GM10266 (cell line): ENCODE measurements at regions not wholly inside any gene's neighbourhood (a gene's known extent, or its start where the extent isn't known, plus 50 kb on each side); places are given as distances from the start of the nearest gene placed in this dataset.

ENCODE experiments used
- DNase-seq: peaks from one replicate; pipeline ENCODE4 v3.0.0; 2012; ENCODE audit errors: extremely low spot score
- CTCF ChIP-seq: IDR thresholded peaks from 2 replicates; pipeline ENCODE4 v1.5.1; 2012; ENCODE audit warnings: mild to moderate bottlenecking, low read depth; ENCODE audit not compliant: control insufficient read depth, insufficient read depth; ENCODE audit errors: missing control alignments

GRCh38 chr13:84234416-84234815 is 352.1 kb upstream of the SLITRK1 start:
- TF ChIP-seq CTCF: no peak
- DNase-seq: no peak

GRCh38 chr13:84230568-84230967 is 348.3 kb upstream of the SLITRK1 start:
- TF ChIP-seq CTCF: no peak
- DNase-seq: no peak

DNA sequence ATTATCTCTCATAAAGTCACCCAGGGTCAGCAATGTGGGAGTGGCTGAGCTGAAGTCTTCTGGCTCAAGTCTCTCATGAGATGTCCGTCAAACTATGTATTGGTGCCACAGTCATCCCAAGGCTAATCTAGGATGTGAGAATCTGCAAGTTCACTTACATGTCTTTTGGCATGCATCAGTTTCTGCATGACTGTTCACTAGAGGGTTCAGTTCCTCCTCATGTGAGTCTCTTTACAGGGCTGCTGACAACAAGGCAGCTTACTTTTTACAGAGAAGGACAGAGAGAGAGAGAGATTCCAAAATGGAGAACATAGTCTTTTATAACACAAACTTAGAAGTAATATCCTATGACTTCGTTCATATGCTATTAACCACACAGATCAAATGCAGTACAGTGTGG is 328.8 kb upstream of the SLITRK1 start:
- DNase-seq: no peak
- TF ChIP-seq CTCF: no peak

- DNase-seq: no peak
- no peak for TF ChIP-seq CTCF
Measured at GRCh38 chr13:84208246-84208910, 326.1 kb upstream of the SLITRK1 start.

- TF ChIP-seq CTCF: no peak
- no peak for DNase-seq
Measured at GRCh38 chr13:84207509-84207908, 325.2 kb upstream of the SLITRK1 start.

DNA sequence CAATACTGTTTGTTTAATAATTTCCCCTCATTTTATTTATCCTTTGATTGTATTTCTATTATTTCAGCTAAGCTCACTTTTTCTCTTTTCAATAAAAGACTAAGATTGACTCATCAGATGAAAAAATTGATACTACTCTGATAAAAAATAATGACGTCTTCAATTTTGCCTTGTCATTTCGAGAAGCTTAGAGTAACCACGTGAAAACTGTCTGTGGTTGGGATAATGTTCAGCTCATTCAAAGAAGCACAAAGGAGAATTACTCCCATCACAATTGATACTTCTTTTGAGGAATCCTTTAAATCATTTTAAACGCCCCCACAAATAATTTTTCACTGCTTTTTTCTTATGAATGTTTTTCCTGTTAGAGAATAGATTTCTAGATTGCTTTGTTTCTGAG is 318.7 kb upstream of the SLITRK1 start:
- TF ChIP-seq CTCF: no peak

DNA sequence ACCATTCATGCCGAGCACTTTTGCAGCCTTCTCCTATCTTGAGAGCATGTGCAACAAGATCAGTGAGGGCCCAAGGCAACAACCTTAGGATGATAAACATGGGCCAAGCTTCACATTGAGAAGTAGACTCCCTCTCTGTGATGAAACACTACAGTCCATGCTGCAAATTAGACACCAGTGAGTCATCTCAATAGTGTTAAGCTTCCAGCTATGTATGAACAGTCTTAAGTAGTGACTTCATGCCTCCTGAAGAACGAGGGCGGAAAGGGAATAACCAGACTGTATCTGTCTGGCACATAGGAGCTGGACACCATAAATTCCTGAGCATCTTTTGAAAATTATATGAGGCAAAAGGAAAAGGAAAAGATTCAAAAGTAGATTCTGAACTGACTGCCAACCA is 309.9 kb upstream of the SLITRK1 start:
- no peak for DNase-seq
- no peak for TF ChIP-seq CTCF

More for the DNA sequence above, 318.7 kb upstream of the SLITRK1 start:
- no peak for DNase-seq
